Prostate gland (tissue), 2 donors: ENCODE measurements at regions not wholly inside any gene's neighbourhood (a gene's known extent, or its start where the extent isn't known, plus 50 kb on each side); places are given as distances from the start of the nearest gene placed in this dataset.

ENCODE experiments used
- DNase-seq: peaks from one replicate; pipeline ENCODE4 v3.0.0-alpha.2; 2019; ENCODE audit warnings: low spot score
- H3K27ac ChIP-seq, 2 donors: fragments of 200-600 bp; sonication (generic); 2 replicates each; pipeline ENCODE4 v1.5.1; 2017 to 2019
- H3K27me3 ChIP-seq: fragments of 200-600 bp; sonication (generic); replicated peaks from 2 replicates; pipeline ENCODE4 v1.5.1; 2019; ENCODE audit not compliant: insufficient read depth
- H3K36me3 ChIP-seq, 2 donors: fragments of 200-600 bp; sonication (generic); 1 replicate in 1 of 2; 2 replicates in 1 of 2; pipeline versions ENCODE4 v1.5.1 to v1.8.1; 2017 to 2019
- H3K4me1 ChIP-seq: fragments of 200-600 bp; sonication (generic); replicated peaks from 2 replicates; pipeline ENCODE4 v1.5.1; 2019
- H3K4me3 ChIP-seq, 2 donors: fragments of 200-600 bp; sonication (generic); 2 replicates each; pipeline ENCODE4 v1.5.1; 2017 to 2019
- H3K9me3 ChIP-seq: fragments of 200-600 bp; sonication (generic); 2 replicates; pipeline ENCODE4 v1.5.1; 2017
- CTCF ChIP-seq, 4 experiments: fragments of 200-600 bp in 2 of 4; fragments of 450-650 bp in 2 of 4; sonication (generic) in 2 of 4; IDR thresholded peaks; 1 replicate in 3 of 4; 2 replicates in 1 of 4; pipeline ENCODE4 v1.5.1; 2016 to 2019; ENCODE audit warnings: antibody characterized with exemption in 4 of 4, mild to moderate bottlenecking in 2 of 4, moderate library complexity in 2 of 4
- POLR2A ChIP-seq: fragments of 450-650 bp; IDR thresholded peaks from one replicate; pipeline ENCODE4 v1.6.1; 2016; ENCODE audit warnings: antibody characterized with exemption, mild to moderate bottlenecking
- POLR2AphosphoS5 ChIP-seq: sonication (generic); formaldehyde crosslinking; IDR thresholded peaks from one replicate; pipeline ENCODE4 v1.6.1; 2017; ENCODE audit warnings: antibody characterized with exemption
- WGBS: methylation state at CpG from one replicate; pipeline ENCODE4 v1.1.5; 2018; 5-methylcytosine and 5-hydroxymethylcytosine counted together
- intact Hi-C: fragments of 100-400 bp; cut with DNase I; formaldehyde crosslinking; loops from one replicate; pipeline ENCODE4 v1.14.2; 2022

DNA sequence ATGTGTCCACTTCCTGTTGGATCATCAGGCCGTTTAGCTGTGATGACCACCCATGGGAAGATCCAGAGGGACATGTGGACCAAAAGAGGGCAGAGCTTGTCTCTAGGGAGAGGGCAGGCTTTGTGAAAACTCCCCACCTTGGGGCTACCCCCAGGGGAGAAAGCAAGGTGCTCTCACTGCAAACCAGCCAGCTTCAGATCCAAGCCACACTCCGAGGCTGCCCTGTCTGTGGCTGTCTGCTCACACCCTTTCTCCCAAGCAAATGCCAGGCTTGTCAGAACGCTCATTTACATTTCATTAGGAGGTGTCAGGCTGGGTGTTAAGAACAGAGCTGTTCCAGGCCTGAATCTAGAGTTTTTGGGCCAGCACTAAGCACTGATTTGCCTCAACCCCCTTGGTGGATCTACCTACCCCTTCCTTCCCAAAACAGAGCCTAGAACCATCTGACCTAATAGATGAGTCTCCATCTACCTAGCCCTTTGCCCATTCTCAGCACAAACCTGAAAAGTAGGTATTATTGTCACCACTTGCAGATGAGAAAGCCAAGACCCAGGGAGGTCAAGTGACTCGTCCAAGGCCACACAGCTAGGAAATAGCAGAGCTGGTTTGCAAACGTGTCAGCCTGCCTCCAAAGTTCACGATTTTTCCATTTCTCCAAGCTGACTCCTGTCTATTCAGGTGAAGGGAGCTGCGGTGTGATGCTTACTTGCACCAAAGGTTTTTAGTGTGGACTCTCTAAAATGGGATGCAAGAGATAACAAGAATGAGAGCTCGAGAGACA, 130.9 kb downstream of the EMX2 start:
- Histone ChIP-seq H3K9me3 (no peaks in the 10 kb centered on the region), H3K27ac (no peak overlapping the region), H3K36me3 (no peaks in the 10 kb centered on the region), H3K4me1 (no peaks in the 10 kb centered on the region), H3K4me3 (no peak overlapping the region), H3K27me3 (no peaks in the 10 kb centered on the region)
- intact Hi-C loops, result no loop called here
- no peak for DNase-seq
- WGBS, result 81% methylated on average over 8 of the region's 8 CpGs
- TF ChIP-seq POLR2A (no peak), POLR2AphosphoS5 (no peak), CTCF (IDR thresholded peaks at IDR 0.05) (no peak)

GRCh38 chr10:117674201-117674600, 131.7 kb downstream of the EMX2 start:
- Histone ChIP-seq H3K36me3 (no peaks in the 10 kb centered on the region), H3K9me3 (no peaks in the 10 kb centered on the region), H3K27ac (no peak overlapping the region), H3K4me3 (no peak overlapping the region), H3K27me3 (no peaks in the 10 kb centered on the region), H3K4me1 (no peaks in the 10 kb centered on the region)
- intact Hi-C loops, result no loop called here
- no peak for TF ChIP-seq POLR2AphosphoS5
- TF ChIP-seq CTCF (IDR thresholded peaks at IDR 0.05), result no peak
- no peak for DNase-seq
- WGBS, result 89% methylated on average over 7 of the region's 7 CpGs

- 88% methylated on average over 6 of the region's 6 CpGs for WGBS
- intact Hi-C loops, result no loop called here
- no peak overlapping the region for H3K27ac ChIP-seq
- H3K9me3 ChIP-seq, result no peaks in the 10 kb centered on the region
- DNase-seq, result no peak
- H3K4me1 ChIP-seq, result no peaks in the 10 kb centered on the region
- H3K27me3 ChIP-seq, result no peaks in the 10 kb centered on the region
- no peaks in the 10 kb centered on the region for H3K36me3 ChIP-seq
- no peak for TF ChIP-seq POLR2A
- H3K4me3 ChIP-seq, result no peak overlapping the region
These were observed 132.1 kb downstream of the EMX2 start for GRCh38 chr10:117674646-117675045.

- no peak overlapping the region for H3K27ac ChIP-seq
- no peaks in the 10 kb centered on the region for H3K9me3 ChIP-seq
- H3K27me3 ChIP-seq, result no peaks in the 10 kb centered on the region
- intact Hi-C loops, result no loop called here
- no peaks in the 10 kb centered on the region for H3K36me3 ChIP-seq
- no peak overlapping the region for H3K4me3 ChIP-seq
- TF ChIP-seq CTCF (IDR thresholded peaks at IDR 0.05) (no peak), POLR2A (no peak), POLR2AphosphoS5 (no peak)
- no peaks in the 10 kb centered on the region for H3K4me1 ChIP-seq
- WGBS, result 76% methylated on average over 15 of the region's 15 CpGs
- no peak for DNase-seq
These were observed 133.0 kb downstream of the EMX2 start for GRCh38 chr10:117675514-117676055.

- no peak for DNase-seq
- H3K4me3 ChIP-seq, result no peak overlapping the region
- WGBS, result 65% methylated on average over 7 of the region's 7 CpGs
- H3K4me1 ChIP-seq, result no peaks in the 10 kb centered on the region
- H3K9me3 ChIP-seq, result no peaks in the 10 kb centered on the region
- intact Hi-C loops, result no loop called here
- TF ChIP-seq POLR2AphosphoS5 (no peak), POLR2A (no peak), CTCF (IDR thresholded peaks at IDR 0.05) (no peak)
- no peaks in the 10 kb centered on the region for H3K27me3 ChIP-seq
- H3K36me3 ChIP-seq, result no peaks in the 10 kb centered on the region
- no peak overlapping the region for H3K27ac ChIP-seq
These were observed 134.7 kb downstream of the EMX2 start for GRCh38 chr10:117677239-117677638.
